ENCODE measurements at regions not wholly inside any gene's neighbourhood (a gene's known extent, or its start where the extent isn't known, plus 50 kb on each side); places are given as distances from the start of the nearest gene placed in this dataset.

DNA sequence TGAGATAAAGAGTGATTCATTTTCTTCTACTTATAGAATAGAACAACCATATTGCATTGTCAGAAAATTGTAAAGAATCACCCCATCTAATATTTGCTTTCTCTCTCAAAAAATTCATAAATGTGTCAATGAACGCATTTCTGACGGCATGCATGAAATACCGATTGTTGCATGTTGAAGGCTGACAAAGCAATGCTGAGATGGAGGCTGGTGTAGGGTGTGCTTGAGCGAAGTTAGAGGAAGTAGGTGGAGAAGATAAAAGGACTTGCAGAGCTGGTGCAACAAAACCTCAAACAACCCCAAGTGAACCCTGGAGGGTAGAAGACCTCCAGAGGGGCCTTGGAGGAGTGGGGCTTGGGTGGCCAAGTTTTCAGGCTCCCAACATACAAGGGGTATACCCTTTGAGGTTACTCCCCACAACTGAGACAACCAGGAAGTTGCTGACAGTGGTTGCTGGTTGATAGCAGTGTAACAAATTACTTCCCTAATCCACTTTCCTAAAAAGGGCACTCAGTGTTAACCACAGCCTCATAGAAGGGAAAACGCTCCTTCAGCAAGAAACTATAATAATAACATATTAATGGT is 452.7 kb downstream of the NLGN4X start:
- FAIRE-seq (no peak), DNase-seq (ENCODE audit: low read depth) (no peak)
- Histone ChIP-seq H2AFZ (ENCODE audit: low read depth, low read length) (no peak overlapping the region), H3K27ac (ENCODE audit: low read depth, low read length) (no peak overlapping the region), H3K9me3 (ENCODE audit: insufficient read depth, low read depth, low read length) (no peaks in the 10 kb centered on the region), H3K79me2 (ENCODE audit: insufficient read depth, low read length) (no peaks in the 10 kb centered on the region), H3K4me3 (ENCODE audit: insufficient read depth, low read depth, low read length) (no peak overlapping the region), H4K20me1 (ENCODE audit: insufficient read depth, low read length) (no peaks in the 10 kb centered on the region), H3K9ac (ENCODE audit: low read length) (no peak overlapping the region), H3K27me3 (ENCODE audit: insufficient read depth, low read length) (no peaks in the 10 kb centered on the region), H3K4me2 (ENCODE audit: low read length) (no peak overlapping the region), H3K36me3 (ENCODE audit: insufficient read depth, low read length) (no peaks in the 10 kb centered on the region), H3K4me1 (ENCODE audit: insufficient read depth, low read length) (no peaks in the 10 kb centered on the region)
- TF ChIP-seq CTCF (IDR thresholded peaks at IDR 0.05; ENCODE audit: insufficient read depth, low read depth, low read length), result no peak
- TF ChIP-seq EZH2 (IDR thresholded peaks at IDR 0.05; ENCODE audit: insufficient read depth, low read length), result no peak
- no peak overlapping the region for H3K27ac Mint-ChIP-seq (ENCODE audit: unreplicated experiment)
- H3K9me3 Mint-ChIP-seq (ENCODE audit: unreplicated experiment), result no peaks in the 10 kb centered on the region
- no peaks in the 10 kb centered on the region for H3K36me3 Mint-ChIP-seq (ENCODE audit: low read depth, unreplicated experiment)
- H3K4me3 Mint-ChIP-seq (ENCODE audit: unreplicated experiment), result no peak overlapping the region
- peaks cover 8% of the 10 kb centered on the region for H3K4me1 Mint-ChIP-seq (ENCODE audit: low read depth, unreplicated experiment)
- H3K27me3 Mint-ChIP-seq (ENCODE audit: low read depth, unreplicated experiment), result no peaks in the 10 kb centered on the region

- FAIRE-seq, result no peak
- no peaks in the 10 kb centered on the region for H3K27me3 ChIP-seq (ENCODE audit: insufficient read depth, low read length)
- H3K4me1 Mint-ChIP-seq (ENCODE audit: low read depth, unreplicated experiment), result peaks cover 8% of the 10 kb centered on the region
- H3K27ac ChIP-seq (ENCODE audit: low read depth, low read length), result no peak overlapping the region
- H2AFZ ChIP-seq (ENCODE audit: low read depth, low read length), result no peak overlapping the region
- TF ChIP-seq EZH2 (IDR thresholded peaks at IDR 0.05; ENCODE audit: insufficient read depth, low read length), result no peak
- H4K20me1 ChIP-seq (ENCODE audit: insufficient read depth, low read length), result no peaks in the 10 kb centered on the region
- H3K9ac ChIP-seq (ENCODE audit: low read length), result no peak overlapping the region
- H3K27ac Mint-ChIP-seq (ENCODE audit: unreplicated experiment), result no peak overlapping the region
- H3K9me3 ChIP-seq (ENCODE audit: insufficient read depth, low read depth, low read length), result no peaks in the 10 kb centered on the region
- no peaks in the 10 kb centered on the region for H3K9me3 Mint-ChIP-seq (ENCODE audit: unreplicated experiment)
- H3K4me2 ChIP-seq (ENCODE audit: low read length), result no peak overlapping the region
- no peak for DNase-seq (ENCODE audit: low read depth)
- no peaks in the 10 kb centered on the region for H3K36me3 ChIP-seq (ENCODE audit: insufficient read depth, low read length)
- H3K79me2 ChIP-seq (ENCODE audit: insufficient read depth, low read length), result no peaks in the 10 kb centered on the region
- no peak overlapping the region for H3K4me3 ChIP-seq (ENCODE audit: insufficient read depth, low read depth, low read length)
- no peaks in the 10 kb centered on the region for H3K36me3 Mint-ChIP-seq (ENCODE audit: low read depth, unreplicated experiment)
- H3K27me3 Mint-ChIP-seq (ENCODE audit: low read depth, unreplicated experiment), result no peaks in the 10 kb centered on the region
- H3K4me3 Mint-ChIP-seq (ENCODE audit: unreplicated experiment), result no peak overlapping the region
- H3K4me1 ChIP-seq (ENCODE audit: insufficient read depth, low read length), result no peaks in the 10 kb centered on the region
Measured at GRCh38 chrX:5774446-5774845, 454.2 kb downstream of the NLGN4X start.

DNA sequence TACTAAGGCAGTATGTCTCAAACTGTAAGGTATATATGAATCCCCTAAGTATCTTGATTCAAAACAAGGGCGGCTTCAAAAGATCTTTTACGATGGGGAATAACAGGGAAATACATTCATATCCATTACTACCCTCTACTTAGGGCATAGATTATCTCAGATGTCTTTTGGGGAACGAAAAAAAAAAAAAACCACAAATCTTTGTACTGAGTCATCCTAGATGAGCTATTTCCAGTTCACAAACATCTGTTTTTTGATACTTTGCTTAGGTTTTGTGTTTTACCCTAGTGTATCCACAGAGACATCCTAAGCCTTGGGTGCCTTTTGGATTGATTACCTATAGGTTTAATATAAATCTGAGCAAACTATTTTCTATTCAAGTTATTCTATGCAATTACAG is 457.2 kb downstream of the NLGN4X start:
- Histone ChIP-seq H3K4me3 (ENCODE audit: insufficient read depth, low read depth, low read length) (no peak overlapping the region), H3K27ac (ENCODE audit: low read depth, low read length) (no peak overlapping the region), H3K4me2 (ENCODE audit: low read length) (no peak overlapping the region), H2AFZ (ENCODE audit: low read depth, low read length) (no peak overlapping the region), H3K9me3 (ENCODE audit: insufficient read depth, low read depth, low read length) (no peaks in the 10 kb centered on the region), H3K27me3 (ENCODE audit: insufficient read depth, low read length) (no peaks in the 10 kb centered on the region), H3K79me2 (ENCODE audit: insufficient read depth, low read length) (no peaks in the 10 kb centered on the region), H3K4me1 (ENCODE audit: insufficient read depth, low read length) (no peaks in the 10 kb centered on the region), H3K36me3 (ENCODE audit: insufficient read depth, low read length) (no peaks in the 10 kb centered on the region), H4K20me1 (ENCODE audit: insufficient read depth, low read length) (no peaks in the 10 kb centered on the region), H3K9ac (ENCODE audit: low read length) (no peak overlapping the region)
- Mint-ChIP-seq H3K27ac (ENCODE audit: unreplicated experiment) (no peak overlapping the region), H3K9me3 (ENCODE audit: unreplicated experiment) (no peaks in the 10 kb centered on the region), H3K4me1 (ENCODE audit: low read depth, unreplicated experiment) (peaks cover 8% of the 10 kb centered on the region), H3K36me3 (ENCODE audit: low read depth, unreplicated experiment) (no peaks in the 10 kb centered on the region), H3K4me3 (ENCODE audit: unreplicated experiment) (no peak overlapping the region), H3K27me3 (ENCODE audit: low read depth, unreplicated experiment) (no peaks in the 10 kb centered on the region)
- FAIRE-seq (peak; percentile 66), DNase-seq (ENCODE audit: low read depth) (no peak)
- TF ChIP-seq EZH2 (IDR thresholded peaks at IDR 0.05; ENCODE audit: insufficient read depth, low read length) (no peak), CTCF (IDR thresholded peaks at IDR 0.05; ENCODE audit: insufficient read depth, low read depth, low read length) (no peak)

Data from astrocyte (in vitro differentiated cells and primary cell).